K562 (cell line): ENCODE measurements at regions not wholly inside any gene's neighbourhood (a gene's known extent, or its start where the extent isn't known, plus 50 kb on each side); places are given as distances from the start of the nearest gene placed in this dataset.

Experiments used
- ATAC-seq: fragments of 200-7000 bp; cut with Tn5 transposase; 3 replicates; pipeline ENCODE4 v1.9.1; 2020; ENCODE audit warnings: moderate library complexity
- BruUV-seq: library from RNA; stranded (reverse); fragments of 400-500 nt; replicated peaks from 2 replicates; lab custom pipeline; 2021; lab: Mats Ljungman, UMichigan
- CTCF ChIA-PET: fragments of 300-600 bp; formaldehyde crosslinking; extraction: SDS; loops from one replicate; lab custom pipeline; 2021; ENCODE audit warnings: low intra/inter-chr PET ratio; lab: Yijun Ruan, JAX
- POLR2A ChIA-PET: fragments of 300-600, 350-650 bp; sonication (Branson Sonifier 250); formaldehyde crosslinking; extraction: SDS; loops from one replicate; lab custom pipeline; 2021; ENCODE audit warnings: antibody characterized with exemption, inconsistent platforms; lab: Yijun Ruan, JAX
- DNase-seq, 4 experiments: peaks; one replicate each; pipeline versions ENCODE4 v3.0.0 to v3.0.0-alpha.2; 2011 to 2018; ENCODE audit warnings: low spot score in 3 of 4, mixed read lengths in 3 of 4; ENCODE audit errors: extremely low read depth in 1 of 4
- FAIRE-seq: peaks from 2 replicates; lab custom pipeline; 2011; peaks lifted over from hg19 to GRCh38; lab: Jason Lieb, UNC
- H2AFZ ChIP-seq: 2 replicates; pipeline ENCODE4 v1.6.0; 2011; ENCODE audit warnings: low read depth, low read length, control low read depth, inconsistent platforms
- H3K27ac ChIP-seq: fragments of 200-600 bp; 3 replicates; pipeline ENCODE4 v1.8.0; 2011; ENCODE audit warnings: low read depth, mild to moderate bottlenecking, control low read depth, inconsistent platforms, low read length, moderate library complexity, mixed read lengths; ENCODE audit errors: extremely low read depth
- H3K27me3 ChIP-seq, 2 experiments: fragments of 300-600 bp in 1 of 2; 2 replicates in 1 of 2; 3 replicates in 1 of 2; pipeline versions ENCODE4 v1.6.0 to v1.8.0; 2011; ENCODE audit warnings: inconsistent platforms in 2 of 2, low read length in 2 of 2, mild to moderate bottlenecking in 1 of 2, mixed read lengths in 1 of 2, moderate library complexity in 1 of 2; ENCODE audit not compliant: control insufficient read depth in 2 of 2, insufficient read depth in 2 of 2
- H3K36me3 ChIP-seq: fragments of 300-600 bp; 3 replicates; pipeline ENCODE4 v1.8.0; 2011; ENCODE audit warnings: mild to moderate bottlenecking, low read length, inconsistent platforms; ENCODE audit not compliant: control insufficient read depth, insufficient read depth
- H3K4me1 ChIP-seq, 2 experiments: fragments of 200-600 bp in 1 of 2; replicated peaks in 1 of 2; 2 replicates in 1 of 2; 3 replicates in 1 of 2; pipeline versions ENCODE4 v1.5.1 to v1.8.0; 2011; ENCODE audit warnings: inconsistent platforms in 2 of 2, low read length in 2 of 2, mild to moderate bottlenecking in 1 of 2, mixed read lengths in 1 of 2, moderate library complexity in 1 of 2; ENCODE audit not compliant: control insufficient read depth in 2 of 2, insufficient read depth in 2 of 2
- H3K4me2 ChIP-seq: 2 replicates; pipeline ENCODE4 v1.6.1; 2011; ENCODE audit warnings: low read length, control low read depth, inconsistent platforms, mixed read lengths; ENCODE audit not compliant: insufficient read depth
- H3K4me3 ChIP-seq: fragments of 200-600 bp; sonication (generic), shearing (Covaris generic); 2 replicates; pipeline ENCODE4 v1.5.1; 2016; ENCODE audit warnings: control low read depth, inconsistent platforms
- H3K79me2 ChIP-seq: fragments of 200-600 bp; 3 replicates; pipeline ENCODE4 v1.8.0; 2011; ENCODE audit warnings: low read length, inconsistent platforms; ENCODE audit not compliant: control insufficient read depth, insufficient read depth
- H3K9ac ChIP-seq, 2 experiments: 2 replicates each; pipeline versions ENCODE4 v1.6.0 to v1.6.1; 2011; ENCODE audit warnings: low read depth in 2 of 2, low read length in 2 of 2, control low read depth in 1 of 2, inconsistent platforms in 1 of 2, mild to moderate bottlenecking in 1 of 2, mixed read lengths in 1 of 2; ENCODE audit not compliant: insufficient read depth in 1 of 2
- H3K9me1 ChIP-seq: one replicate; pipeline ENCODE4 v1.6.0; 2011; ENCODE audit warnings: inconsistent platforms, mild to moderate bottlenecking, low read length, moderate library complexity; ENCODE audit not compliant: control insufficient read depth, insufficient read depth
- H3K9me3 ChIP-seq: replicated peaks from 2 replicates; pipeline ENCODE4 v1.5.1; 2011; ENCODE audit warnings: low read depth, low read length, inconsistent platforms; ENCODE audit not compliant: control insufficient read depth, insufficient read depth
- H4K20me1 ChIP-seq: replicated peaks from 2 replicates; pipeline ENCODE4 v1.6.1; 2011; ENCODE audit warnings: low read length, inconsistent platforms, mixed read lengths; ENCODE audit not compliant: control insufficient read depth, insufficient read depth
- E2F3 ChIP-seq: fragments of 250-450 bp; sonication (Bioruptor Pico); IDR thresholded peaks from 2 replicates; pipeline ENCODE4 v1.4.0; 2020; ENCODE audit warnings: mild to moderate bottlenecking
- EGR1 ChIP-seq: fragments of 450-650 bp; conservative IDR thresholded peaks from 2 replicates; pipeline ENCODE4 v1.6.1; 2017; ENCODE audit warnings: mild to moderate bottlenecking
- TCF7L2 ChIP-seq: fragments of 150-350 bp; IDR thresholded peaks from 2 replicates; pipeline ENCODE4 v1.6.1; 2016; ENCODE audit warnings: low read depth, mild to moderate bottlenecking, low read length, moderate library complexity
- ZNF79 ChIP-seq: fragments of 250-450 bp; sonication (Bioruptor Pico); IDR thresholded peaks from 2 replicates; pipeline ENCODE4 v1.4.0; 2020; ENCODE audit warnings: low read depth, mild to moderate bottlenecking, moderate library complexity
- WGBS: fragments of 100-300 bp; shearing (Covaris generic); methylation state at CpG from one replicate; pipeline ENCODE4 v1.1.6; 2016; ENCODE audit warnings: low coverage, mixed read lengths; ENCODE audit not compliant: insufficient coverage; ENCODE audit errors: missing lambda C conversion rate; 5-methylcytosine and 5-hydroxymethylcytosine counted together
- in situ Hi-C: fragments of 300-500 bp; cut with MboI; formaldehyde crosslinking; loops from 4 replicates; pipeline ENCODE4 v1.15.0; 2018; ENCODE audit warnings: inconsistent platforms, mixed read lengths
- intact Hi-C: fragments of 100-400 bp; cut with micrococcal nuclease; formaldehyde crosslinking; loops from 2 replicates; pipeline ENCODE4 v1.14.2; 2022
- TF ChIP-seq, protein P1 (sequence below): fragments of 450-650 bp; IDR thresholded peaks from 2 replicates; pipeline ENCODE4 v1.6.1; 2018; ENCODE audit warnings: mild to moderate bottlenecking, low read depth; ENCODE audit not compliant: partially characterized antibody

DNA sequence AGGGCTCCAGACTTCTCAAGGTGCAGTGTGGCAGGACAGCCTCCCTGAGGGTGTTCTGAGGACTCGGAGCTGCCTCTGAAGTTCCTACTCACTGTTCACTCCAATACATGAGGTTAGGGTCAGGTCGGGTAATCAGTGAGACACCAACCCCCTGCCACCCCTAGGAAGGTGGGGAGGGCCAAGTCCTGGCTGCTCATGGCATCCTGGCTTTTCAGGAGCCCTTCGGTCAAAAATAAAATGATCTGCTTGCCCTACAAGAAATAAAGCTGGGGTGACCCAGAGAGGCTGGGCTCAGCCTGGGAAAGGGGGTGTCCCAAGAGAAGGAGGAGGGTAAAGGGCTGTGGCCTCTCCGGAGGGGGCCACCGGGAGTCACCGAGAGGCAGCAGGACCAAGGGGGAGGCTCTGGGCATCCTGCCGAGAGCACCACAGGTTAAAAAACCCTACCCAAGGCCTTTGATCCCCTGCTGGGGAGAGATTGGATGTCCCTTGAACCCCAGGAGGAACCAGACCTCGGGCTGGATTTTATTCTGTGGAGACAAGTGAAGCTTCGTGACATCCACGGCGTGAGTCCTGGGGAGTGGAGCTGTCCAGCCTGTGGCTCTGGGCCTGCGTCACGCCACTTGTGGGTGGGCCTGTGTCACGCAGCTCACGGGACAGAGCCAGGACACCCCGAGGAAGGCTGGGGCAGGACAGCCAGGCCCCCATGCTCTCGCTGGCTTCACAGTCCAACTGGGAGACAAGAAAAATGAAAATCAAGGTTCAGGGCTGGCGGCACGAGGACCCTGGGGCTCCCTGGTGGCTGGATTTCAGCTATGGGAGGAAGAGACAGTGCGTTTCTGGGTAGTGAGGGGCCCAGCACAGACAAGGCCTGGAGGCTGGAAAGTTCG, 102.2 kb upstream of the FGF3 start:
- peaks cover 7% of the 10 kb centered on the region for H4K20me1 ChIP-seq
- TF ChIP-seq EGR1 (no peak), TCF7L2 (no peak), E2F3 (CRISPR knock-in tag) (no peak), ZNF79 (CRISPR knock-in tag) (no peak)
- TF ChIP-seq, protein P1, sequence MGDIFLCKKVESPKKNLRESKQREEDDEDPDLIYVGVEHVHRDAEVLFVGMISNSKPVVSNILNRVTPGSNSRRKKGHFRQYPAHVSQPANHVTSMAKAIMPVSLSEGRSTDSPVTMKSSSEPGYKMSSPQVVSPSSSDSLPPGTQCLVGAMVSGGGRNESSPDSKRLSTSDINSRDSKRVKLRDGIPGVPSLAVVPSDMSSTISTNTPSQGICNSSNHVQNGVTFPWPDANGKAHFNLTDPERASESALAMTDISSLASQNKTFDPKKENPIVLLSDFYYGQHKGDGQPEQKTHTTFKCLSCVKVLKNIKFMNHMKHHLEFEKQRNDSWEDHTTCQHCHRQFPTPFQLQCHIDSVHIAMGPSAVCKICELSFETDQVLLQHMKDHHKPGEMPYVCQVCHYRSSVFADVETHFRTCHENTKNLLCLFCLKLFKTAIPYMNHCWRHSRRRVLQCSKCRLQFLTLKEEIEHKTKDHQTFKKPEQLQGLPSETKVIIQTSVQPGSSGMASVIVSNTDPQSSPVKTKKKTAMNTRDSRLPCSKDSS, result no peak
- no peak for FAIRE-seq
- no peak overlapping the region for H2AFZ ChIP-seq
- H3K9me1 ChIP-seq, result no peaks in the 10 kb centered on the region
- H3K27ac ChIP-seq, result no peak overlapping the region
- no TSS peak for BruUV-seq
- H3K4me3 ChIP-seq, result no peak overlapping the region
- intact Hi-C loops, result no loop called here
- CTCF ChIA-PET, result interaction anchor here (0.8 kb wide), 1 partner anchor 270 kb away, joined by 3 read pairs; no protein-coding TSS in a partner anchor
- ATAC-seq, result no peak
- no peak overlapping the region for H3K4me2 ChIP-seq
- in situ Hi-C loops, result no loop called here
- WGBS, result 6% methylated on average over 18 of the region's 21 CpGs
- H3K36me3 ChIP-seq, result no peaks in the 10 kb centered on the region
- POLR2A ChIA-PET, result interaction anchor here (0.6 kb wide), 1 partner anchor 21 kb away, joined by 3 read pairs; no protein-coding TSS in a partner anchor
- no peaks in the 10 kb centered on the region for H3K9me3 ChIP-seq
- H3K79me2 ChIP-seq, result no peaks in the 10 kb centered on the region
- no peak overlapping the region; a peak in 1 of 4 replicates for H3K9ac ChIP-seq
- H3K4me1 ChIP-seq, result peaks cover 5 to 32% of the 10 kb centered on the region in 2 experiments; a peak in 3 of 5 replicates
- DNase-seq, result no peak
- H3K27me3 ChIP-seq, result peaks cover 17 to 66% of the 10 kb centered on the region in 2 experiments; a peak in 4 of 5 replicates
